ENCODE measurements at regions not wholly inside any gene's neighbourhood (a gene's known extent, or its start where the extent isn't known, plus 50 kb on each side); places are given as distances from the start of the nearest gene placed in this dataset.

- DNase-seq, result no peak
Measured at GRCh38 chr2:220513573-220514288, 886.3 kb downstream of the SLC4A3 start.

- DNase-seq, result peak; percentile 60 to 81
Measured at GRCh38 chr2:220521551-220521950, 894.1 kb downstream of the SLC4A3 start.

- no peak for DNase-seq
Measured at GRCh38 chr2:220528180-220528675, 900.8 kb downstream of the SLC4A3 start.

GRCh38 chr2:220531216-220531615 lies 903.8 kb downstream of the SLC4A3 start:
- DNase-seq, result no peak

- DNase-seq, result no peak
Measured at GRCh38 chr2:220533485-220533884, 906.1 kb downstream of the SLC4A3 start.

GRCh38 chr2:220539481-220539880 lies 912.1 kb downstream of the SLC4A3 start:
- no peak for DNase-seq

- no peak for DNase-seq
Measured at GRCh38 chr2:220544049-220544448, 916.6 kb downstream of the SLC4A3 start.

- DNase-seq, result peak; percentile 6 to 25
Measured at GRCh38 chr2:220550995-220551700, 923.7 kb downstream of the SLC4A3 start.

- no peak for DNase-seq
Measured at GRCh38 chr2:220552790-220553535, 925.5 kb downstream of the SLC4A3 start.

- no peak for DNase-seq
Measured at GRCh38 chr2:220555961-220556630, 928.7 kb downstream of the SLC4A3 start.

- DNase-seq, result no peak
Measured at GRCh38 chr2:220556658-220557057, 929.2 kb downstream of the SLC4A3 start.

- DNase-seq, result no peak
Measured at GRCh38 chr2:220560192-220560591, 932.8 kb downstream of the SLC4A3 start.

GRCh38 chr2:220562375-220563140 lies 935.1 kb downstream of the SLC4A3 start:
- no peak for DNase-seq

- no peak for DNase-seq
Measured at GRCh38 chr2:220568296-220568695, 940.9 kb downstream of the SLC4A3 start.

GRCh38 chr2:220569112-220569897 lies 941.9 kb downstream of the SLC4A3 start:
- DNase-seq, result no peak

GRCh38 chr2:220572385-220572784 lies 945.0 kb downstream of the SLC4A3 start:
- DNase-seq, result no peak

- DNase-seq, result no peak
Measured at GRCh38 chr2:220574038-220574437, 946.6 kb downstream of the SLC4A3 start.

- DNase-seq, result no peak
Measured at GRCh38 chr2:220575963-220576362, 948.5 kb downstream of the SLC4A3 start.

- DNase-seq, result no peak
Measured at GRCh38 chr2:220579452-220579851, 952.0 kb downstream of the SLC4A3 start.

- no peak for DNase-seq
Measured at GRCh38 chr2:220580113-220580512, 952.7 kb downstream of the SLC4A3 start.

GRCh38 chr2:220583725-220584124 lies 956.3 kb downstream of the SLC4A3 start:
- DNase-seq, result no peak

Data from NCI-H446 (cell line).